Smooth muscle cell (in vitro differentiated cells): ENCODE measurements at regions not wholly inside any gene's neighbourhood (a gene's known extent, or its start where the extent isn't known, plus 50 kb on each side); places are given as distances from the start of the nearest gene placed in this dataset.

Experiments used
- DNase-seq: peaks from one replicate; lab custom pipeline; 2025; ENCODE audit not compliant: unreplicated experiment; lab: John Stamatoyannopoulos, UW
- H2AFZ ChIP-seq: fragments of 200-600 bp; sonication (generic); 2 replicates; pipeline ENCODE4 v1.6.0; 2016; ENCODE audit warnings: antibody characterized with exemption, low read depth, mild to moderate bottlenecking
- H3F3A ChIP-seq: fragments of 200-600 bp; sonication (generic); 2 replicates; pipeline ENCODE4 v1.6.0; 2017; ENCODE audit warnings: antibody characterized with exemption, low read depth
- H3K27ac ChIP-seq: fragments of 200-600 bp; sonication (generic); 2 replicates; pipeline ENCODE4 v1.5.1; 2016; ENCODE audit warnings: low read depth, mild to moderate bottlenecking
- H3K27me3 ChIP-seq: fragments of 200-600 bp; sonication (generic); 2 replicates; pipeline ENCODE4 v1.6.1; 2016; ENCODE audit warnings: low read depth, mild to moderate bottlenecking
- H3K36me3 ChIP-seq: fragments of 200-600 bp; sonication (generic); 2 replicates; pipeline ENCODE4 v1.5.1; 2016; ENCODE audit warnings: low read depth
- H3K4me1 ChIP-seq: fragments of 200-600 bp; sonication (generic); 2 replicates; pipeline ENCODE4 v1.5.1; 2016; ENCODE audit warnings: low read depth
- H3K4me2 ChIP-seq: fragments of 200-600 bp; sonication (generic); 2 replicates; pipeline ENCODE4 v1.6.0; 2016; ENCODE audit warnings: mild to moderate bottlenecking
- H3K4me3 ChIP-seq: fragments of 200-600 bp; sonication (generic); 2 replicates; pipeline ENCODE4 v1.5.1; 2016; ENCODE audit warnings: mild to moderate bottlenecking
- H3K79me2 ChIP-seq: fragments of 200-600 bp; sonication (generic); 2 replicates; pipeline ENCODE4 v1.6.0; 2016; ENCODE audit warnings: low read depth, mild to moderate bottlenecking
- H3K9ac ChIP-seq: fragments of 200-600 bp; sonication (generic); 2 replicates; pipeline ENCODE4 v1.6.0; 2016; ENCODE audit warnings: low read depth
- H3K9me3 ChIP-seq: fragments of 200-600 bp; sonication (generic); replicated peaks from 2 replicates; pipeline ENCODE4 v1.5.1; 2016; ENCODE audit warnings: low read depth
- H4K20me1 ChIP-seq: fragments of 200-600 bp; sonication (generic); 2 replicates; pipeline ENCODE4 v1.6.0; 2016; ENCODE audit warnings: low read depth
- CTCF ChIP-seq: fragments of 200-600 bp; sonication (generic); IDR thresholded peaks from 2 replicates; pipeline ENCODE4 v1.5.1; 2017; ENCODE audit warnings: borderline replicate concordance, mild to moderate bottlenecking, antibody characterized with exemption; ENCODE audit not compliant: insufficient read depth, poor library complexity, severe bottlenecking
- WGBS: methylation state at CpG from one replicate; pipeline ENCODE4 v1.1.7; 2016; ENCODE audit warnings: low lambda C conversion rate; 5-methylcytosine and 5-hydroxymethylcytosine counted together

- Histone ChIP-seq H3K9ac (no peak overlapping the region), H3K79me2 (no peaks in the 10 kb centered on the region), H3K4me3 (no peak overlapping the region), H2AFZ (no peak overlapping the region), H3K36me3 (no peaks in the 10 kb centered on the region), H3K4me2 (no peak overlapping the region), H3K27me3 (no peaks in the 10 kb centered on the region), H4K20me1 (no peaks in the 10 kb centered on the region), H3K4me1 (peaks cover 16% of the 10 kb centered on the region), H3K27ac (no peak overlapping the region), H3F3A (peaks cover under 1% of the 10 kb centered on the region), H3K9me3 (no peaks in the 10 kb centered on the region)
- WGBS, result 76% methylated on average over 12 of the region's 12 CpGs
- DNase-seq, result no peak
- no peak for TF ChIP-seq CTCF
These were observed 93.2 kb upstream of the MEF2A start for GRCh38 chr15:99472416-99473145.

GRCh38 chr15:99473981-99474906 is 91.5 kb upstream of the MEF2A start:
- no peaks in the 10 kb centered on the region for H3K79me2 ChIP-seq
- 80% methylated on average over 24 of the region's 24 CpGs for WGBS
- peaks cover 3% of the 10 kb centered on the region for H3F3A ChIP-seq
- H3K9me3 ChIP-seq, result no peaks in the 10 kb centered on the region
- H2AFZ ChIP-seq, result no peak overlapping the region
- no peaks in the 10 kb centered on the region for H3K36me3 ChIP-seq
- DNase-seq, result no peak
- H3K27ac ChIP-seq, result no peak overlapping the region
- H3K4me2 ChIP-seq, result peak overlapping the region; percentile 40
- no peak overlapping the region for H3K4me3 ChIP-seq
- H4K20me1 ChIP-seq, result no peaks in the 10 kb centered on the region
- H3K4me1 ChIP-seq, result peaks cover 16% of the 10 kb centered on the region
- no peaks in the 10 kb centered on the region for H3K27me3 ChIP-seq
- H3K9ac ChIP-seq, result no peak overlapping the region
- TF ChIP-seq CTCF, result no peak

- H4K20me1 ChIP-seq, result no peaks in the 10 kb centered on the region
- WGBS, result 91% methylated on average over 25 of the region's 25 CpGs
- no peak overlapping the region for H3K27ac ChIP-seq
- peaks cover 3% of the 10 kb centered on the region for H3F3A ChIP-seq
- H3K4me3 ChIP-seq, result no peak overlapping the region
- no peaks in the 10 kb centered on the region for H3K79me2 ChIP-seq
- no peaks in the 10 kb centered on the region for H3K9me3 ChIP-seq
- no peak for DNase-seq
- H3K4me1 ChIP-seq, result peaks cover 16% of the 10 kb centered on the region
- H2AFZ ChIP-seq, result no peak overlapping the region
- H3K9ac ChIP-seq, result no peak overlapping the region
- no peaks in the 10 kb centered on the region for H3K36me3 ChIP-seq
- no peak for TF ChIP-seq CTCF
- no peaks in the 10 kb centered on the region for H3K27me3 ChIP-seq
- no peak overlapping the region for H3K4me2 ChIP-seq
These were observed 90.7 kb upstream of the MEF2A start for GRCh38 chr15:99474909-99475753.
